ENCODE measurements at regions not wholly inside any gene's neighbourhood (a gene's known extent, or its start where the extent isn't known, plus 50 kb on each side); places are given as distances from the start of the nearest gene placed in this dataset.
"Not testable (repeated sequence)": the region's sequence is repeated elsewhere in the genome, so short reads cannot be mapped to it uniquely, and the experiment has no call there.

DNA sequence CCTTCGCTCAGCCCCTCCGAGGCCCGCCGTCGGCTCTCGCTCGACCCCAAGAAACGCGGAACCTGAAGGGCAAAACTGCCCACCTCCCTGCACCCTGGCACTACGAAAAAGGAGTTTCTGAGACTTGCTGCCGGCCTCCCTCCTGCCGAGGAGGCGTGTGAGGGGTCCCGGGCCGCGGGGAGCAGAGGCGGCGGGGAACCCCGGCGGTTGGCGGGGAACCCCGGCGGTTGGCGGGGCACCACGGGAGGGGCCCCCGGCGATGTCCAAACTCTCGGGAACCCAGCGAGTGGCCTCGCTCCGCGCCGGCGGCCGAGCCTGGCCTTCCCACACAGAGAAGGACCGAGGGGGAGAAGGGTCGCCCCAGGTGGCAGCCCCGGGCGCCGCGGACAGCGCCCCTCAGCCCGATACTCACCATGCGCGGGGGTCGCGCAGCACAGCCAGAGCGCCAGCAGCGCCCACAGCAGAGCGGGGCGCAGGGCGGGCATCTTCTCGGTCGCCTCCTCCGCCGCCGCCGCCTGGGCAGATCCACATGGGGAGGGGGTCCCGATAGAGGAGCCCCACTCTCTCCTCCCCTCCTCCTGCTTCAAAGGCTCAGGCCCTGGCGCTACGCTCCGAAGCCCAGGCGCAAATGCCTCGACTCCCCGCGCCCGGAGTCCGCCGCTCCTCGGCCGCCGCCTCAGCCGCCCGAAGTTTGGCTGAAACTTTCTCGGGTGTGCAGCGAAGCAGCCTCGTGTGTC is 69.4 kb upstream of the NUDT4B start:
- DNase-seq (ENCODE audit: low read depth) = peak; percentile 8

DNA sequence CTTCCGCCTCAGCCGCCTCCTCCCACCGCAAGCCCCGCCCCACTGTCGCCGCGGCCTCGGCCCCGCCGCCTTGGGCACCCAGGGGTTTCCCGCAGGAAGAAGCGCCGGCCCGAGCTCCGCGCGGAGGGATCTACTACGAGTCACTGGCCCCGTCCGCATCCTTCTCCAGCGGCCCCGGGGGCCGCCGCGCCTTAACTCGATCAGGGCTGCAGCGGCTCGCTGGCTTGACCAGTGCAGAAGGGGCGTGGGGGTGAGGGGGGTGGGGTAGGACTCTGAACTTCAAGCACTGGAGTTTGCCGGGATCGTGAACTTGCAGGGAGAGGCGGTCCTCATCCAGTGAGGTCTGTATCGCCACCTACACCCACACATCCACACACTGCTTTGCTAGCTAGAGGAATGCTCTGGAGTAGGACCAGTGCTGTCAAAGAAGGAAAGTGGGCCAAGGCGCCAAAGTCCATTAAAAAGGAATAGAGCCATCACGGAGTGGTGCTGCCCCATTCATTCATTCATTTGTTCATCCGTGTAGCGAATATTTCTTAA is 68.7 kb upstream of the NUDT4B start:
- not testable (repeated sequence) for DNase-seq (ENCODE audit: low read depth)

DNA sequence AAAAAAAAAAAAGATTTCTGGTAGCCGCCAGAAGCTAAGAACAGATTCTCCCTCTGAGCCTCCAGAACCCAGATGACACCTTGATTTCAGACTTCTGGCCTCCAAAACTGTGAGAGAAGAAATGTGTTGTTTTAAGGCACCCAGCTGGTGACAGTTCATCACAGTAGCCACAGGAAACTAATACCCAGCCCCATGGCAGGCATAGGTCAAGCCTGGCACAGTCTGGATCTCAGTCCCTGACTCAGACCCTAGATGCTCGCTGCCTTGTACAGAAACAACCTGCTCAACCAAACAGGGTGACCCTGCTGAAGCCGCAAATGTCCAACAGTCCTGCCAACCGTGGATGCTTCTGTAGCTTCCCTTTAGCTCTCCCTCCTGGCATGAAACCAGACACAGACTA is 61.8 kb upstream of the NUDT4B start:
- not testable (repeated sequence) for DNase-seq (ENCODE audit: low read depth)

DNA sequence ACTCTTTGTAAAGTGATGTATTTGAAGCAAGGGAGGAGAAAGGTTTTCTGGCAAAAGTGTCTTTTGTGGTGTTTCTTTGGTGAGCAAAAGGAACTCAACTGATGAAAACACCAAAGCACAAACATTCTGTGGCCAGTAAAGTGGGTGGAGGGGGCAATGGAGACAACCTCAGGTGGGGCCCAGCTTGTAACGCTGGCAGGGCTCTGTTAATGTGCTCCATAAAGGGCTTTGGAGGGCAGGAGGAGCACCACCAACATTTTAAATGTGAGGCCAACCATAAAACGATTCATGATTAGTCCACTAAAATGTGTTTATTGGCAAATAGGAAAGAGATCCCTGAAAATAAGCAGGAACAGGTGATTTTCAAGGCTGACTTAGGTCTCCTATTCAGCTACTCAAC is 61.2 kb upstream of the NUDT4B start:
- DNase-seq (ENCODE audit: low read depth) = not testable (repeated sequence)
